DOHH2 (cell line): ENCODE measurements at regions not wholly inside any gene's neighbourhood (a gene's known extent, or its start where the extent isn't known, plus 50 kb on each side); places are given as distances from the start of the nearest gene placed in this dataset.

Experiments used
- H3F3A ChIP-seq: fragments of 200-600 bp; sonication (generic), shearing (Covaris generic); 2 replicates; pipeline ENCODE4 v1.6.0; 2016; ENCODE audit warnings: antibody characterized with exemption, mild to moderate bottlenecking; ENCODE audit not compliant: control insufficient read depth, insufficient read depth
- H3K27ac ChIP-seq: fragments of 200-600 bp; sonication (generic); 2 replicates; pipeline ENCODE4 v1.5.1; 2014; ENCODE audit warnings: low read depth, mild to moderate bottlenecking, low read length, moderate library complexity
- H3K27me3 ChIP-seq: fragments of 200-600 bp; sonication (generic); 2 replicates; pipeline ENCODE4 v1.6.1; 2014; ENCODE audit warnings: mild to moderate bottlenecking, low read length, mixed read lengths; ENCODE audit not compliant: control insufficient read depth
- H3K36me3 ChIP-seq: fragments of 200-600 bp; sonication (generic); 2 replicates; pipeline ENCODE4 v1.6.1; 2014; ENCODE audit warnings: mild to moderate bottlenecking, low read length, moderate library complexity, mixed read lengths; ENCODE audit not compliant: control insufficient read depth
- H3K4me1 ChIP-seq: fragments of 200-600 bp; sonication (generic); 2 replicates; pipeline ENCODE4 v1.6.1; 2014; ENCODE audit warnings: mild to moderate bottlenecking, low read length, mixed read lengths; ENCODE audit not compliant: control insufficient read depth
- H3K4me2 ChIP-seq: fragments of 200-600 bp; sonication (generic); 2 replicates; pipeline ENCODE4 v1.6.0; 2014; ENCODE audit warnings: mild to moderate bottlenecking, low read length, moderate library complexity
- H3K4me3 ChIP-seq: fragments of 200-600 bp; sonication (generic); 2 replicates; pipeline ENCODE4 v1.5.1; 2014; ENCODE audit warnings: mild to moderate bottlenecking, low read length, mixed read lengths
- H3K79me2 ChIP-seq: fragments of 200-600 bp; sonication (generic); 2 replicates; pipeline ENCODE4 v1.6.1; 2014; ENCODE audit warnings: mild to moderate bottlenecking, low read length, mixed read lengths; ENCODE audit not compliant: control insufficient read depth
- H3K9me2 ChIP-seq: fragments of 200-600 bp; sonication (generic); replicated peaks from 2 replicates; pipeline ENCODE4 v1.6.1; 2014; ENCODE audit warnings: mild to moderate bottlenecking, low read length, mixed read lengths; ENCODE audit not compliant: control insufficient read depth
- H3K9me3 ChIP-seq: fragments of 200-600 bp; sonication (generic); 2 replicates; pipeline ENCODE4 v1.6.1; 2014; ENCODE audit warnings: antibody characterized with exemption, low read length, mixed read lengths; ENCODE audit not compliant: control insufficient read depth, insufficient read depth
- H4K20me1 ChIP-seq: fragments of 200-600 bp; sonication (generic); 2 replicates; pipeline ENCODE4 v1.6.0; 2014; ENCODE audit warnings: low read depth, mild to moderate bottlenecking, antibody characterized with exemption, low read length, moderate library complexity; ENCODE audit not compliant: control insufficient read depth, insufficient read depth
- EZH2phosphoT487 ChIP-seq: fragments of 200-600 bp; sonication (generic); IDR thresholded peaks from 2 replicates; pipeline ENCODE4 v1.6.1; 2017; ENCODE audit warnings: borderline replicate concordance, mild to moderate bottlenecking, antibody characterized with exemption, low read length, moderate library complexity, mixed read lengths
- TF ChIP-seq, protein P1 (sequence below): fragments of 200-600 bp; sonication (generic); IDR thresholded peaks from one replicate; pipeline ENCODE4 v1.5.1; 2014; ENCODE audit warnings: antibody characterized with exemption, mild to moderate bottlenecking, low read depth, low read length; ENCODE audit not compliant: poor library complexity, severe bottlenecking

DNA sequence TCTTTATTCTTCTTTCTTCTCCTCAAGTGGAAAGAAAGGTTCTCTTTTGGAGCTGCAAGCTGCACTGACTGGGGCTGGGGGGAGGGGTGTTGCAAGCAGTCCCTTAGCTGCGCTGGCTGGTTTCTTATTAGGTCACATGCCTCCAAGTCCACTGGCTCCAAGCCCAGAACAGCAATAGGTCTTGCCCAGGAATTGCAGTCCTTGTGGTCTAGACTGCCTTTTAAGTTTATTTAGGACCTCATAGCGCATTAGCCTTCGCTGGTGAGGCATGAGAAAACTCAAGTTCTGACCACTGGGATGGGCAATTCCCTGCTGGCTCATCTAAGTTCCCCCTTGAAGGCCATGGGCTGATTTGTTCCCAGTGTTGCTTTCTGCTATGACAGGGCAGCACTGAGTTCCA lies 138.6 kb upstream of the SCN7A start:
- TF ChIP-seq EZH2phosphoT487: no peak
- TF ChIP-seq, protein P1, sequence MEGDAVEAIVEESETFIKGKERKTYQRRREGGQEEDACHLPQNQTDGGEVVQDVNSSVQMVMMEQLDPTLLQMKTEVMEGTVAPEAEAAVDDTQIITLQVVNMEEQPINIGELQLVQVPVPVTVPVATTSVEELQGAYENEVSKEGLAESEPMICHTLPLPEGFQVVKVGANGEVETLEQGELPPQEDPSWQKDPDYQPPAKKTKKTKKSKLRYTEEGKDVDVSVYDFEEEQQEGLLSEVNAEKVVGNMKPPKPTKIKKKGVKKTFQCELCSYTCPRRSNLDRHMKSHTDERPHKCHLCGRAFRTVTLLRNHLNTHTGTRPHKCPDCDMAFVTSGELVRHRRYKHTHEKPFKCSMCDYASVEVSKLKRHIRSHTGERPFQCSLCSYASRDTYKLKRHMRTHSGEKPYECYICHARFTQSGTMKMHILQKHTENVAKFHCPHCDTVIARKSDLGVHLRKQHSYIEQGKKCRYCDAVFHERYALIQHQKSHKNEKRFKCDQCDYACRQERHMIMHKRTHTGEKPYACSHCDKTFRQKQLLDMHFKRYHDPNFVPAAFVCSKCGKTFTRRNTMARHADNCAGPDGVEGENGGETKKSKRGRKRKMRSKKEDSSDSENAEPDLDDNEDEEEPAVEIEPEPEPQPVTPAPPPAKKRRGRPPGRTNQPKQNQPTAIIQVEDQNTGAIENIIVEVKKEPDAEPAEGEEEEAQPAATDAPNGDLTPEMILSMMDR: no peak
- H3K27me3 ChIP-seq: no peaks in the 10 kb centered on the region
- H3K4me2 ChIP-seq: no peak overlapping the region
- no peaks in the 10 kb centered on the region for H3K79me2 ChIP-seq
- H3K36me3 ChIP-seq: no peaks in the 10 kb centered on the region
- H3K27ac ChIP-seq: no peak overlapping the region
- H3K9me2 ChIP-seq: no peaks in the 10 kb centered on the region
- no peak overlapping the region for H3K4me3 ChIP-seq
- no peaks in the 10 kb centered on the region for H3F3A ChIP-seq
- no peaks in the 10 kb centered on the region for H4K20me1 ChIP-seq
- H3K4me1 ChIP-seq: no peaks in the 10 kb centered on the region
- no peaks in the 10 kb centered on the region for H3K9me3 ChIP-seq

DNA sequence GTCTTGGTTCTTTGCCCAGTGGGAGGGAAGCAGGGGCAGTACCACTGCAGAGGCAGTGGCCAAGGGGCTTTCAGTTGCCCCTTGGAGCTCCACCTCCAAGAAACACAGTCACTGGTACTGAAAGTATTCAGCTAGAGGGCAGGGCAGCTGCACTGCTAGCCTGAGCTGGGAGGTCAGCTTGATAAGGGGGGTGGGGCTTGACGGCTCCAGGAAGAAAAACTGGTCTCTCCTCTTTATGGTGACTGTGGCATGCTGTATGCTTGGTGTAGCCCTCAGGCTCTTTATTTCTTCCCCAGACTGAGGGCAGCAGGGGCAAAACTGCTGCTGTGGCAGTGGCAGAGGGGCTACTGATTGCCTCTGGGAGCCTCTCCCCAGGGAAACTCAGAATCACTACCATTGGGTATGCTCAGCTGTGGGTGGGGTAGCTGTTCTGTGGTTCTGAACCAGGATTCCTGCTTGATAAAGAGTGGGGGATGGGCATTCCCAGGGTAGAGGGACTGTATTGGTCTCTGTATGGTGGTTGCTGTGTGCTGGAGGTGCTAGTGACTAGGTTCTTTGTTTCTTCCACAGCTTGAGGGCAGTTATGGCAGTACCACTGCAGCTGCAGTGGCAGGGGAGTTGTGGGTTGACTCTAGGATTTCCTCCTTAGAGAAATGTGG lies 134.6 kb upstream of the SCN7A start:
- Histone ChIP-seq H3K36me3 (no peaks in the 10 kb centered on the region), H3F3A (no peaks in the 10 kb centered on the region), H3K79me2 (no peaks in the 10 kb centered on the region), H3K4me1 (no peaks in the 10 kb centered on the region), H3K4me2 (no peak overlapping the region), H3K27me3 (no peaks in the 10 kb centered on the region), H3K4me3 (no peak overlapping the region), H3K9me2 (no peaks in the 10 kb centered on the region), H3K27ac (no peak overlapping the region), H3K9me3 (no peaks in the 10 kb centered on the region; the same call in 1 of the 2 replicates), H4K20me1 (no peaks in the 10 kb centered on the region)
- TF ChIP-seq EZH2phosphoT487: no peak
- TF ChIP-seq, protein P1: no peak

GRCh38 chr2:166627893-166628292 lies 133.8 kb upstream of the SCN7A start:
- no peak for TF ChIP-seq EZH2phosphoT487
- TF ChIP-seq, protein P1: no peak
- H3K4me1 ChIP-seq: no peaks in the 10 kb centered on the region
- no peaks in the 10 kb centered on the region for H3K9me2 ChIP-seq
- no peak overlapping the region for H3K27ac ChIP-seq
- no peaks in the 10 kb centered on the region for H3K36me3 ChIP-seq
- H3K27me3 ChIP-seq: no peaks in the 10 kb centered on the region
- no peak overlapping the region for H3K4me3 ChIP-seq
- H3K79me2 ChIP-seq: no peaks in the 10 kb centered on the region
- H4K20me1 ChIP-seq: no peaks in the 10 kb centered on the region
- H3F3A ChIP-seq: no peaks in the 10 kb centered on the region
- H3K4me2 ChIP-seq: no peak overlapping the region
- H3K9me3 ChIP-seq: no peaks in the 10 kb centered on the region; the same call in 1 of the 2 replicates
